ENCODE measurements at regions not wholly inside any gene's neighbourhood (a gene's known extent, or its start where the extent isn't known, plus 50 kb on each side); places are given as distances from the start of the nearest gene placed in this dataset.
A peak's percentile ranks its signal among the peaks of the same experiment; 100 is the strongest.
"Not testable (repeated sequence)": the region's sequence is repeated elsewhere in the genome, so short reads cannot be mapped to it uniquely, and the experiment has no call there.

- TF ChIP-seq CTCF (IDR thresholded peaks at IDR 0.05; ENCODE audit: extremely low read depth, insufficient read depth, missing control alignments): peak; percentile 5
- in situ Hi-C loops (cut with MboI; ENCODE audit: low pct_unique_long_range_greater_than_20kb, low sequenced_read_pairs, unreplicated experiment); DNase-seq (ENCODE audit: low spot score): not testable (repeated sequence)
Measured at GRCh38 chr14:106712513-106712912, 1186.1 kb downstream of the TMEM121 start.

GRCh38 chr14:106714446-106715428 is 1188.4 kb downstream of the TMEM121 start:
- DNase-seq (ENCODE audit: low spot score); in situ Hi-C loops (cut with MboI; ENCODE audit: low pct_unique_long_range_greater_than_20kb, low sequenced_read_pairs, unreplicated experiment): not testable (repeated sequence)

GRCh38 chr14:106717544-106717943 is 1191.2 kb downstream of the TMEM121 start:
- DNase-seq (ENCODE audit: low spot score); in situ Hi-C loops (cut with MboI; ENCODE audit: low pct_unique_long_range_greater_than_20kb, low sequenced_read_pairs, unreplicated experiment): not testable (repeated sequence)
- peak; percentile 18 for TF ChIP-seq CTCF (IDR thresholded peaks at IDR 0.05; ENCODE audit: extremely low read depth, insufficient read depth, missing control alignments)

GRCh38 chr14:106719880-106720279 is 1193.5 kb downstream of the TMEM121 start:
- in situ Hi-C loops (cut with MboI; ENCODE audit: low pct_unique_long_range_greater_than_20kb, low sequenced_read_pairs, unreplicated experiment): not testable (repeated sequence)

GRCh38 chr14:106721926-106722325 is 1195.5 kb downstream of the TMEM121 start:
- in situ Hi-C loops (cut with MboI; ENCODE audit: low pct_unique_long_range_greater_than_20kb, low sequenced_read_pairs, unreplicated experiment); DNase-seq (ENCODE audit: low spot score): not testable (repeated sequence)

More at GRCh38 chr14:106719880-106720279, 1193.5 kb downstream of the TMEM121 start:
- TF ChIP-seq CTCF (IDR thresholded peaks at IDR 0.05; ENCODE audit: extremely low read depth, insufficient read depth, missing control alignments): peak; percentile 57
- DNase-seq (ENCODE audit: low spot score): peak; percentile 12

- in situ Hi-C loops (cut with MboI; ENCODE audit: low pct_unique_long_range_greater_than_20kb, low sequenced_read_pairs, unreplicated experiment); DNase-seq (ENCODE audit: low spot score): not testable (repeated sequence)
Measured at GRCh38 chr14:106722813-106723687, 1196.7 kb downstream of the TMEM121 start.

GRCh38 chr14:106727962-106728361 is 1201.6 kb downstream of the TMEM121 start:
- peak; percentile 14 for TF ChIP-seq CTCF (IDR thresholded peaks at IDR 0.05; ENCODE audit: extremely low read depth, insufficient read depth, missing control alignments)
- DNase-seq (ENCODE audit: low spot score); in situ Hi-C loops (cut with MboI; ENCODE audit: low pct_unique_long_range_greater_than_20kb, low sequenced_read_pairs, unreplicated experiment): not testable (repeated sequence)

- no peak for DNase-seq (ENCODE audit: low spot score)
- in situ Hi-C loops (cut with MboI; ENCODE audit: low pct_unique_long_range_greater_than_20kb, low sequenced_read_pairs, unreplicated experiment): no loop called here
- TF ChIP-seq CTCF (IDR thresholded peaks at IDR 0.05; ENCODE audit: extremely low read depth, insufficient read depth, missing control alignments): no peak
Measured at GRCh38 chr14:106728611-106729010, 1202.2 kb downstream of the TMEM121 start.
